ENCODE measurements at regions not wholly inside any gene's neighbourhood (a gene's known extent, or its start where the extent isn't known, plus 50 kb on each side); places are given as distances from the start of the nearest gene placed in this dataset.

DNA sequence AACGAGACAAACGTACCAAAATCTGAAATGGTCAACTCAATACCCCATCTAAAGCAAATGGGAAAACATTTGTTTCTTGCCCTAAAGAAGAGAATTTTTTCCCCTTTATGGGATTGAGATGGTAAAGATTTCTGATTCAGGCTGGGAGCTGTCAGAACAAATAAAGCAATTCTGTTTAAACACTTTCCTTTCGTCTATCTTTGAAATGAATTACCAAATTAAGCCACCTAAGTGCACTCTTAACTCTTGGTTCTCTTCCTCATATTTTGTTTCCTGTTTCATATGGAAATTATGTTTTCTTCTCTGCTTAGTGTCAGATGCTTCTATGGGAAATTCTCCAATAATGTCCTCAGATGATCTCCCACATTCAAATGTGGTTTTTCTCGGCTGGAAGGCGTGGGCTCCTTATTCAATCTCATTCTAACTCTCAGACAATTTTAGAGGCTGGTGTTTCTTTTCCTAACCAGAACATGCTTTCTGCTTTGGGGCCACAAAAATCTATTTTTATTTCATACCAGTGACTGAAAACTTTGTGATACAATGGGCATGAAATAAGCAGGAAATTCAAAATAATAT, 50.3 kb upstream of the HPF1 start:
- no peak for FAIRE-seq
